ENCODE measurements at regions not wholly inside any gene's neighbourhood (a gene's known extent, or its start where the extent isn't known, plus 50 kb on each side); places are given as distances from the start of the nearest gene placed in this dataset.

- TF ChIP-seq, protein P1, sequence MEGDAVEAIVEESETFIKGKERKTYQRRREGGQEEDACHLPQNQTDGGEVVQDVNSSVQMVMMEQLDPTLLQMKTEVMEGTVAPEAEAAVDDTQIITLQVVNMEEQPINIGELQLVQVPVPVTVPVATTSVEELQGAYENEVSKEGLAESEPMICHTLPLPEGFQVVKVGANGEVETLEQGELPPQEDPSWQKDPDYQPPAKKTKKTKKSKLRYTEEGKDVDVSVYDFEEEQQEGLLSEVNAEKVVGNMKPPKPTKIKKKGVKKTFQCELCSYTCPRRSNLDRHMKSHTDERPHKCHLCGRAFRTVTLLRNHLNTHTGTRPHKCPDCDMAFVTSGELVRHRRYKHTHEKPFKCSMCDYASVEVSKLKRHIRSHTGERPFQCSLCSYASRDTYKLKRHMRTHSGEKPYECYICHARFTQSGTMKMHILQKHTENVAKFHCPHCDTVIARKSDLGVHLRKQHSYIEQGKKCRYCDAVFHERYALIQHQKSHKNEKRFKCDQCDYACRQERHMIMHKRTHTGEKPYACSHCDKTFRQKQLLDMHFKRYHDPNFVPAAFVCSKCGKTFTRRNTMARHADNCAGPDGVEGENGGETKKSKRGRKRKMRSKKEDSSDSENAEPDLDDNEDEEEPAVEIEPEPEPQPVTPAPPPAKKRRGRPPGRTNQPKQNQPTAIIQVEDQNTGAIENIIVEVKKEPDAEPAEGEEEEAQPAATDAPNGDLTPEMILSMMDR (IDR thresholded peaks at IDR 0.05): no peak
- TF ChIP-seq POLR2A (IDR thresholded peaks at IDR 0.05): no peak
- TF ChIP-seq POLR2AphosphoS5 (IDR thresholded peaks at IDR 0.05): peak in 1 of 3 donors; percentile 20
- no peak for TF ChIP-seq EP300 (IDR thresholded peaks at IDR 0.05; ENCODE audit: low read depth)
These were observed 239.9 kb upstream of the IRF2BP2 start for GRCh38 chr1:234849832-234850231.

Measured in transverse colon (tissue), 4 donors.